ENCODE measurements at regions not wholly inside any gene's neighbourhood (a gene's known extent, or its start where the extent isn't known, plus 50 kb on each side); places are given as distances from the start of the nearest gene placed in this dataset.

DNA sequence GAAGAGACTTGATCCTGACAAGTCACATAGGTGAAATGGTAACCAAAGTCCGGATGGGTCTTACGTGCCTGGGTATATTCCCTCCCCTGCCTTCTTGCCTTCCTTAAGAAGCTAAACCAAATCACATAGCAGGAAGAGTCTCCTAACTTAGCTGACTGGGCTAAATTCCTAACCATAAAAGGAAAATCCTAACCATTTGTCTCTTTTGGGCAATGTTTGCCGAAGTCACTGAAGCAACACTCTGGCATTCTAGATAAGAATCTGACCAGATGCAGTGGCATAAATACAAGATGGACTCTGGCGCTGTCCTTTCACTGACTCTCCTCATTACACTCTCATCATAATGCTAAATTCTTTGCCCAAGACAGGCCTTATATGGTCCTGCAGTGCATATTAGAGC lies 625.5 kb upstream of the RORB start:
- no TSS peak for BruUV-seq (replicated peaks)
- CTCF ChIA-PET (ENCODE audit: unreplicated experiment): no interaction called here

DNA sequence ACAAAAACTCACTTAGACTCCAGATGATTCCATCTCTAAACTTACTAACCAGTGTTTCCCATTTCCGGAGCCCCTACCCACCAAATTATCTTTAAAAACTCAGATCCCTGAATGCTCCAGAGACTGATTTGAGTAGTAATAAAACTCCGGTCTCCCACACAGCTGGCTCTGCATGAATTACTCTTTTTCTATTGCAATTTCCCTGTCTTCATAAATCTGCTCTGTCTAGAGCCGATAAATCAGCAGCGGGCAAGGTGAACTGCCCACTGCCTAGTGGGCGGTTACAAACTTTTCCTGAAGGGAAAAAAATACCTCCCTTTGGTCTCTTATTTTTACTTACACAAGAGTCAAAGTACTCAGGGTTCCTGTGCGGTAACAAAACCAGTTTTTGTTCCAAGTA lies 624.4 kb upstream of the RORB start:
- Histone ChIP-seq H4K20me1 (ENCODE audit: insufficient read depth, low read length) (no peaks in the 10 kb centered on the region), H2AFZ (ENCODE audit: low read length) (no peak overlapping the region), H3K9me3 (ENCODE audit: low read length) (no peaks in the 10 kb centered on the region), H3K27ac (ENCODE audit: low read depth, low read length, poor library complexity, severe bottlenecking) (no peak overlapping the region), H3K79me2 (ENCODE audit: insufficient read depth, low read depth, low read length) (no peaks in the 10 kb centered on the region), H3K36me3 (ENCODE audit: insufficient read depth, low read length) (no peaks in the 10 kb centered on the region), H3K4me1 (ENCODE audit: insufficient read depth, low read length, poor library complexity, severe bottlenecking) (peaks cover 11% of the 10 kb centered on the region), H3K4me2 (ENCODE audit: low read length) (no peak overlapping the region), H3K4me3 (ENCODE audit: low read depth, low read length, poor library complexity, severe bottlenecking) (no peak overlapping the region), H3K9me2 (ENCODE audit: insufficient read depth, low read length) (no peaks in the 10 kb centered on the region)
- BruUV-seq (replicated peaks): no TSS peak
- POLR2A ChIA-PET: no interaction called here
- CTCF ChIA-PET (ENCODE audit: unreplicated experiment): no interaction called here
- DNase-seq (ENCODE audit: low spot score): no peak
- intact Hi-C loops (cut with micrococcal nuclease; ENCODE audit: unreplicated experiment): no loop called here
- TF ChIP-seq, protein P1, sequence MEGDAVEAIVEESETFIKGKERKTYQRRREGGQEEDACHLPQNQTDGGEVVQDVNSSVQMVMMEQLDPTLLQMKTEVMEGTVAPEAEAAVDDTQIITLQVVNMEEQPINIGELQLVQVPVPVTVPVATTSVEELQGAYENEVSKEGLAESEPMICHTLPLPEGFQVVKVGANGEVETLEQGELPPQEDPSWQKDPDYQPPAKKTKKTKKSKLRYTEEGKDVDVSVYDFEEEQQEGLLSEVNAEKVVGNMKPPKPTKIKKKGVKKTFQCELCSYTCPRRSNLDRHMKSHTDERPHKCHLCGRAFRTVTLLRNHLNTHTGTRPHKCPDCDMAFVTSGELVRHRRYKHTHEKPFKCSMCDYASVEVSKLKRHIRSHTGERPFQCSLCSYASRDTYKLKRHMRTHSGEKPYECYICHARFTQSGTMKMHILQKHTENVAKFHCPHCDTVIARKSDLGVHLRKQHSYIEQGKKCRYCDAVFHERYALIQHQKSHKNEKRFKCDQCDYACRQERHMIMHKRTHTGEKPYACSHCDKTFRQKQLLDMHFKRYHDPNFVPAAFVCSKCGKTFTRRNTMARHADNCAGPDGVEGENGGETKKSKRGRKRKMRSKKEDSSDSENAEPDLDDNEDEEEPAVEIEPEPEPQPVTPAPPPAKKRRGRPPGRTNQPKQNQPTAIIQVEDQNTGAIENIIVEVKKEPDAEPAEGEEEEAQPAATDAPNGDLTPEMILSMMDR (conservative IDR thresholded peaks at IDR 0.05; ENCODE audit: low read length): no peak
- no peak for TF ChIP-seq EZH2phosphoT487 (IDR thresholded peaks at IDR 0.05; ENCODE audit: borderline replicate concordance, low read depth, low read length)

More for the DNA sequence above, 625.5 kb upstream of the RORB start:
- Histone ChIP-seq H3K4me1 (ENCODE audit: insufficient read depth, low read length, poor library complexity, severe bottlenecking) (peaks cover 11% of the 10 kb centered on the region), H2AFZ (ENCODE audit: low read length) (no peak overlapping the region), H3K27ac (ENCODE audit: low read depth, low read length, poor library complexity, severe bottlenecking) (no peak overlapping the region), H3K4me3 (ENCODE audit: low read depth, low read length, poor library complexity, severe bottlenecking) (no peak overlapping the region), H3K9me2 (ENCODE audit: insufficient read depth, low read length) (no peaks in the 10 kb centered on the region), H4K20me1 (ENCODE audit: insufficient read depth, low read length) (no peaks in the 10 kb centered on the region), H3K9me3 (ENCODE audit: low read length) (no peaks in the 10 kb centered on the region), H3K4me2 (ENCODE audit: low read length) (no peak overlapping the region), H3K79me2 (ENCODE audit: insufficient read depth, low read depth, low read length) (no peaks in the 10 kb centered on the region), H3K36me3 (ENCODE audit: insufficient read depth, low read length) (no peaks in the 10 kb centered on the region)
- intact Hi-C loops (cut with micrococcal nuclease; ENCODE audit: unreplicated experiment): no loop called here
- no peak for DNase-seq (ENCODE audit: low spot score)
- POLR2A ChIA-PET: no interaction called here
- TF ChIP-seq, protein P1 (conservative IDR thresholded peaks at IDR 0.05; ENCODE audit: low read length): no peak
- no peak for TF ChIP-seq EZH2phosphoT487 (IDR thresholded peaks at IDR 0.05; ENCODE audit: borderline replicate concordance, low read depth, low read length)

DNA sequence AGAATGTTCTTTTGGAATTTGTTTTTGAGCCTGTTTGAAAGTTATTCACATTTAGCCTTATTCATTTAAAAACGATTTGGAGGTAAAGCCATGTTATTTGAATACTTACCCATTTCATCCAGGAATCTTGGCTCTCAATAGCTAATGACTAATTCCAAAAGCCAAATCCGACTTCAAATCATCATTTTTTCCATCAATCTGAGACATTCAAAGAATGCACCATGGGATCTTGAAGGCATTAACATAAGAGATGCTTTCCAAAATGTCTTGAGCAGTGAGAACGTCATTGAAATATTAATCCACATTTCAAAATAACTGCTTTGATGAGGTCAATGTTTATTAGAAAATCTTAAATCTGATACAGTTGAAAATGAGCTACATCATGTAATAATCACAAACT lies 617.0 kb upstream of the RORB start:
- no peaks in the 10 kb centered on the region for H3K36me3 ChIP-seq (ENCODE audit: insufficient read depth, low read length)
- TF ChIP-seq, protein P1 (conservative IDR thresholded peaks at IDR 0.05; ENCODE audit: low read length): no peak
- no peak for DNase-seq (ENCODE audit: low spot score)
- no peak overlapping the region for H2AFZ ChIP-seq (ENCODE audit: low read length)
- POLR2A ChIA-PET: no interaction called here
- no peak overlapping the region for H3K4me2 ChIP-seq (ENCODE audit: low read length)
- H3K9me2 ChIP-seq (ENCODE audit: insufficient read depth, low read length): no peaks in the 10 kb centered on the region
- no peak overlapping the region for H3K27ac ChIP-seq (ENCODE audit: low read depth, low read length, poor library complexity, severe bottlenecking)
- intact Hi-C loops (cut with micrococcal nuclease; ENCODE audit: unreplicated experiment): no loop called here
- H3K4me3 ChIP-seq (ENCODE audit: low read depth, low read length, poor library complexity, severe bottlenecking): no peak overlapping the region
- CTCF ChIA-PET (ENCODE audit: unreplicated experiment): no interaction called here
- no peaks in the 10 kb centered on the region for H3K4me1 ChIP-seq (ENCODE audit: insufficient read depth, low read length, poor library complexity, severe bottlenecking)
- BruUV-seq (replicated peaks): no TSS peak
- no peaks in the 10 kb centered on the region for H3K9me3 ChIP-seq (ENCODE audit: low read length)
- no peaks in the 10 kb centered on the region for H3K79me2 ChIP-seq (ENCODE audit: insufficient read depth, low read depth, low read length)
- no peaks in the 10 kb centered on the region for H4K20me1 ChIP-seq (ENCODE audit: insufficient read depth, low read length)

Measured in OCI-LY7 (cell line).